ENCODE measurements at regions not wholly inside any gene's neighbourhood (a gene's known extent, or its start where the extent isn't known, plus 50 kb on each side); places are given as distances from the start of the nearest gene placed in this dataset.

GRCh38 chr3:162770551-162770950 lies 1273.9 kb downstream of the OTOL1 start:
- Histone ChIP-seq H3K36me3 (ENCODE audit: control insufficient read depth in 2 of 2, insufficient read depth in 1 of 2, low read length in 2 of 2) (no peaks in the 10 kb centered on the region), H3K9me3 (ENCODE audit: control insufficient read depth, insufficient read depth, low read depth, low read length) (no peaks in the 10 kb centered on the region), H3K4me3 (ENCODE audit: low read depth, low read length) (no peak overlapping the region), H3K27ac (ENCODE audit: extremely low read depth, low read depth, low read length) (no peak overlapping the region), H3K4me1 (ENCODE audit: control insufficient read depth, insufficient read depth, low read length) (no peaks in the 10 kb centered on the region)
- ChIA-PET CTCF (no interaction called here), POLR2A (no interaction called here)
- TF ChIP-seq ZNF629 (tag by site-specific recombination; IDR thresholded peaks at IDR 0.05) (no peak), BCL11A (tag by site-specific recombination; IDR thresholded peaks at IDR 0.05; ENCODE audit: low read depth) (no peak), ZNF248 (tag by site-specific recombination; IDR thresholded peaks at IDR 0.05) (no peak), KLF9 (tag by site-specific recombination; IDR thresholded peaks at IDR 0.05; ENCODE audit: low read depth) (no peak), ZNF133 (tag by site-specific recombination; IDR thresholded peaks at IDR 0.05) (no peak), ZNF785 (tag by site-specific recombination; IDR thresholded peaks at IDR 0.05) (no peak), ZNF23 (tag by site-specific recombination; IDR thresholded peaks at IDR 0.05; ENCODE audit: borderline replicate concordance) (no peak), ZSCAN23 (tag by site-specific recombination; IDR thresholded peaks at IDR 0.05) (no peak), ZNF747 (tag by site-specific recombination; IDR thresholded peaks at IDR 0.05) (no peak), ZNF19 (tag by site-specific recombination; IDR thresholded peaks at IDR 0.05; ENCODE audit: low read depth) (no peak), ZNF391 (tag by site-specific recombination; IDR thresholded peaks at IDR 0.05; ENCODE audit: borderline replicate concordance, low read depth) (no peak), ZNF155 (tag by site-specific recombination; IDR thresholded peaks at IDR 0.05) (no peak), ZNF48 (tag by site-specific recombination; IDR thresholded peaks at IDR 0.05) (no peak), ZNF324 (tag by site-specific recombination; IDR thresholded peaks at IDR 0.05) (no peak), MYNN (tag by site-specific recombination; IDR thresholded peaks at IDR 0.05; ENCODE audit: borderline replicate concordance) (no peak)
- TF ChIP-seq, protein P1, sequence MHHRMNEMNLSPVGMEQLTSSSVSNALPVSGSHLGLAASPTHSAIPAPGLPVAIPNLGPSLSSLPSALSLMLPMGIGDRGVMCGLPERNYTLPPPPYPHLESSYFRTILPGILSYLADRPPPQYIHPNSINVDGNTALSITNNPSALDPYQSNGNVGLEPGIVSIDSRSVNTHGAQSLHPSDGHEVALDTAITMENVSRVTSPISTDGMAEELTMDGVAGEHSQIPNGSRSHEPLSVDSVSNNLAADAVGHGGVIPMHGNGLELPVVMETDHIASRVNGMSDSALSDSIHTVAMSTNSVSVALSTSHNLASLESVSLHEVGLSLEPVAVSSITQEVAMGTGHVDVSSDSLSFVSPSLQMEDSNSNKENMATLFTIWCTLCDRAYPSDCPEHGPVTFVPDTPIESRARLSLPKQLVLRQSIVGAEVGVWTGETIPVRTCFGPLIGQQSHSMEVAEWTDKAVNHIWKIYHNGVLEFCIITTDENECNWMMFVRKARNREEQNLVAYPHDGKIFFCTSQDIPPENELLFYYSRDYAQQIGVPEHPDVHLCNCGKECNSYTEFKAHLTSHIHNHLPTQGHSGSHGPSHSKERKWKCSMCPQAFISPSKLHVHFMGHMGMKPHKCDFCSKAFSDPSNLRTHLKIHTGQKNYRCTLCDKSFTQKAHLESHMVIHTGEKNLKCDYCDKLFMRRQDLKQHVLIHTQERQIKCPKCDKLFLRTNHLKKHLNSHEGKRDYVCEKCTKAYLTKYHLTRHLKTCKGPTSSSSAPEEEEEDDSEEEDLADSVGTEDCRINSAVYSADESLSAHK (tag by site-specific recombination; IDR thresholded peaks at IDR 0.05): no peak
- TF ChIP-seq, protein P2, sequence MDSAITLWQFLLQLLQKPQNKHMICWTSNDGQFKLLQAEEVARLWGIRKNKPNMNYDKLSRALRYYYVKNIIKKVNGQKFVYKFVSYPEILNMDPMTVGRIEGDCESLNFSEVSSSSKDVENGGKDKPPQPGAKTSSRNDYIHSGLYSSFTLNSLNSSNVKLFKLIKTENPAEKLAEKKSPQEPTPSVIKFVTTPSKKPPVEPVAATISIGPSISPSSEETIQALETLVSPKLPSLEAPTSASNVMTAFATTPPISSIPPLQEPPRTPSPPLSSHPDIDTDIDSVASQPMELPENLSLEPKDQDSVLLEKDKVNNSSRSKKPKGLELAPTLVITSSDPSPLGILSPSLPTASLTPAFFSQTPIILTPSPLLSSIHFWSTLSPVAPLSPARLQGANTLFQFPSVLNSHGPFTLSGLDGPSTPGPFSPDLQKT (IDR thresholded peaks at IDR 0.05; ENCODE audit: borderline replicate concordance, low read depth, low read length): no peak
- TF ChIP-seq, protein P3, sequence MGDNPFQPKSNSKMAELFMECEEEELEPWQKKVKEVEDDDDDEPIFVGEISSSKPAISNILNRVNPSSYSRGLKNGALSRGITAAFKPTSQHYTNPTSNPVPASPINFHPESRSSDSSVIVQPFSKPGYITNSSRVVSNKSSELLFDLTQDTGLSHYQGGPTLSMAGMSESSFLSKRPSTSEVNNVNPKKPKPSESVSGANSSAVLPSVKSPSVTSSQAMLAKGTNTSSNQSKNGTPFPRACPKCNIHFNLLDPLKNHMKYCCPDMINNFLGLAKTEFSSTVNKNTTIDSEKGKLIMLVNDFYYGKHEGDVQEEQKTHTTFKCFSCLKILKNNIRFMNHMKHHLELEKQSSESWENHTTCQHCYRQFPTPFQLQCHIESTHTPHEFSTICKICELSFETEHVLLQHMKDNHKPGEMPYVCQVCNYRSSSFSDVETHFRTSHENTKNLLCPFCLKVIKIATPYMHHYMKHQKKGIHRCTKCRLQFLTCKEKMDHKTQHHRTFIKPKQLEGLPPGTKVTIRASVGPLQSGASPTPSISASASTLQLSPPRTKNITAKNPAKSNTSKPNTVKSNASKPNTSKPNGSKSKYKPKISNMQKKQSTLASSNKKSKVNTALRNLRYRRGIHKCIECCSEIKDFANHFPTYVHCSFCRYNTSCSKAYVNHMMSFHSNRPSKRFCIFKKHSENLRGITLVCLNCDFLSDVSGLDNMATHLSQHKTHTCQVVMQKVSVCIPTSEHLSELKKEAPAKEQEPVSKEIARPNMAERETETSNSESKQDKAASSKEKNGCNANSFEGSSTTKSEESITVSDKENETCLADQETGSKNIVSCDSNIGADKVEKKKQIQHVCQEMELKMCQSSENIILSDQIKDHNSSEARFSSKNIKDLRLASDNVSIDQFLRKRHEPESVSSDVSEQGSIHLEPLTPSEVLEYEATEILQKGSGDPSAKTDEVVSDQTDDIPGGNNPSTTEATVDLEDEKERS (tag by site-specific recombination; IDR thresholded peaks at IDR 0.05): no peak

DNA sequence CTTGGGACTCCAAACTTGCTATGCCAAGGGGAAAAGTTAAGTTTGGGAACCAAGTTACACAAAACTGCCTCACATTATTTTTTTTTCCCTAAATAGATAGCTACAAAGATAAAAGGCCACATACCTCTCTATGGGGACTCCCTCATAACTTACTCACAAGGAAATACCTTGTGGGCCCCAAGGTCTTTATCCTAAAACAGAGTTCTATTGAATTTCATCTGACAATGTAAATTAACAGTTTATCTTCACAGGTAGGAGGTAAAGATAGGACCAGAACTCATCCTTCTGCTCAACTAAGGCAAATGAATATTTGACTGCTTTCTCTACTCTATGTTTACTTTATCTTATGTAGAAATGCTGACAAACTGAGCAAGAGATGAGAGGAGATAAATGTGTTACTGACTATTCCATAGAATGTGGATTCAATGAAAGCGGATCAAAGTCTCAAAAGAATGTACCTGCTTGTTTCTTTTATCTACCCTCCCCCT lies 1278.0 kb downstream of the OTOL1 start:
- no peaks in the 10 kb centered on the region for H3K4me1 ChIP-seq (ENCODE audit: control insufficient read depth, insufficient read depth, low read length)
- H3K36me3 ChIP-seq (ENCODE audit: control insufficient read depth in 2 of 2, insufficient read depth in 1 of 2, low read length in 2 of 2): no peaks in the 10 kb centered on the region
- H3K9me3 ChIP-seq (ENCODE audit: control insufficient read depth, insufficient read depth, low read depth, low read length): no peaks in the 10 kb centered on the region
- H3K4me3 ChIP-seq (ENCODE audit: low read depth, low read length): no peak overlapping the region
- H3K27ac ChIP-seq (ENCODE audit: extremely low read depth, low read depth, low read length): no peak overlapping the region
- POLR2A ChIA-PET: no interaction called here
- CTCF ChIA-PET: no interaction called here
- TF ChIP-seq ZNF558 (tag by site-specific recombination; IDR thresholded peaks at IDR 0.05) (no peak), ZNF138 (tag by site-specific recombination; IDR thresholded peaks at IDR 0.05; ENCODE audit: borderline replicate concordance) (no peak), ZNF677 (tag by site-specific recombination; IDR thresholded peaks at IDR 0.05) (no peak), ZBTB21 (tag by site-specific recombination; IDR thresholded peaks at IDR 0.05) (no peak), ZIC2 (tag by site-specific recombination; IDR thresholded peaks at IDR 0.05) (no peak), ZNF777 (tag by site-specific recombination; IDR thresholded peaks at IDR 0.05; ENCODE audit: borderline replicate concordance) (no peak), ZNF629 (tag by site-specific recombination; IDR thresholded peaks at IDR 0.05) (no peak), ZNF747 (tag by site-specific recombination; IDR thresholded peaks at IDR 0.05) (no peak), ZSCAN23 (tag by site-specific recombination; IDR thresholded peaks at IDR 0.05) (no peak), ZNF510 (tag by site-specific recombination; IDR thresholded peaks at IDR 0.05; ENCODE audit: insufficient replicate concordance) (no peak), ZNF664 (tag by site-specific recombination; IDR thresholded peaks at IDR 0.05) (no peak), ZNF580 (tag by site-specific recombination; IDR thresholded peaks at IDR 0.05) (no peak)
- TF ChIP-seq, protein P4, sequence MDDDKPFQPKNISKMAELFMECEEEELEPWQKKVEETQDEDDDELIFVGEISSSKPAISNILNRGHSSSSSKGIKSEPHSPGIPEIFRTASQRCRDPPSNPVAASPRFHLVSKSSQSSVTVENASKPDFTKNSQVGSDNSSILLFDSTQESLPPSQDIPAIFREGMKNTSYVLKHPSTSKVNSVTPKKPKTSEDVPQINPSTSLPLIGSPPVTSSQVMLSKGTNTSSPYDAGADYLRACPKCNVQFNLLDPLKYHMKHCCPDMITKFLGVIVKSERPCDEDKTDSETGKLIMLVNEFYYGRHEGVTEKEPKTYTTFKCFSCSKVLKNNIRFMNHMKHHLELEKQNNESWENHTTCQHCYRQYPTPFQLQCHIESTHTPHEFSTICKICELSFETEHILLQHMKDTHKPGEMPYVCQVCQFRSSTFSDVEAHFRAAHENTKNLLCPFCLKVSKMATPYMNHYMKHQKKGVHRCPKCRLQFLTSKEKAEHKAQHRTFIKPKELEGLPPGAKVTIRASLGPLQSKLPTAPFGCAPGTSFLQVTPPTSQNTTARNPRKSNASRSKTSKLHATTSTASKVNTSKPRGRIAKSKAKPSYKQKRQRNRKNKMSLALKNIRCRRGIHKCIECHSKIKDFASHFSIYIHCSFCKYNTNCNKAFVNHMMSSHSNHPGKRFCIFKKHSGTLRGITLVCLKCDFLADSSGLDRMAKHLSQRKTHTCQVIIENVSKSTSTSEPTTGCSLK (tag by site-specific recombination; IDR thresholded peaks at IDR 0.05): no peak
